ENCODE measurements at regions not wholly inside any gene's neighbourhood (a gene's known extent, or its start where the extent isn't known, plus 50 kb on each side); places are given as distances from the start of the nearest gene placed in this dataset.

- TF ChIP-seq HEY1 (CRISPR knock-in tag; IDR thresholded peaks at IDR 0.05; ENCODE audit: borderline replicate concordance) (no peak), ZNF79 (CRISPR knock-in tag; IDR thresholded peaks at IDR 0.05; ENCODE audit: low read depth) (no peak), DNMT1 (IDR thresholded peaks at IDR 0.05) (no peak), ZNF77 (CRISPR knock-in tag; IDR thresholded peaks at IDR 0.05) (no peak)
These were observed 321.7 kb upstream of the ZC3H15 start (continued) for GRCh38 chr2:186164325-186164724.

GRCh38 chr2:186170693-186171092 lies 315.4 kb upstream of the ZC3H15 start:
- intact Hi-C loops (cut with micrococcal nuclease) = no loop called here
- Histone ChIP-seq H3K9me1 (ENCODE audit: control insufficient read depth, insufficient read depth, low read length) (no peaks in the 10 kb centered on the region), H4K20me1 (replicated peaks; ENCODE audit: control insufficient read depth, insufficient read depth, low read length) (no peaks in the 10 kb centered on the region), H2AFZ (ENCODE audit: low read depth, low read length) (no peak overlapping the region), H3K36me3 (ENCODE audit: control insufficient read depth, insufficient read depth, low read length) (no peaks in the 10 kb centered on the region), H3K4me1 (replicated peaks in 1 of 2; ENCODE audit: control insufficient read depth in 2 of 2, insufficient read depth in 2 of 2, low read length in 2 of 2) (no peaks in the 10 kb centered on the region), H3K9me3 (replicated peaks; ENCODE audit: control insufficient read depth, insufficient read depth, low read depth, low read length) (no peaks in the 10 kb centered on the region), H3K79me2 (ENCODE audit: control insufficient read depth, insufficient read depth, low read length) (no peaks in the 10 kb centered on the region), H3K27me3 (ENCODE audit: control insufficient read depth in 2 of 2, insufficient read depth in 2 of 2, low read length in 2 of 2) (no peaks in the 10 kb centered on the region), H3K4me2 (ENCODE audit: insufficient read depth, low read length) (no peak overlapping the region), H3K27ac (ENCODE audit: extremely low read depth, low read depth, low read length) (no peak overlapping the region), H3K9ac (ENCODE audit: insufficient read depth in 1 of 2, low read depth in 2 of 2, low read length in 2 of 2) (no peak overlapping the region), H3K4me3 (no peak overlapping the region)
- ATAC-seq (no peak), FAIRE-seq (no peak), DNase-seq (ENCODE audit: extremely low read depth in 1 of 4, low spot score in 3 of 4) (no peak)
- in situ Hi-C loops (cut with MboI) = no loop called here
- CTCF ChIA-PET (ENCODE audit: low intra/inter-chr PET ratio) = no interaction called here
- BruUV-seq (replicated peaks) = no TSS peak
- POLR2A ChIA-PET = no interaction called here
- 0% methylated on average over 1 of the region's 1 CpG for WGBS (ENCODE audit: insufficient coverage, low coverage, missing lambda C conversion rate)
- TF ChIP-seq NFE2L1 (tag; IDR thresholded peaks at IDR 0.05; ENCODE audit: borderline replicate concordance, low read depth) (no peak), CHD7 (IDR thresholded peaks at IDR 0.05; ENCODE audit: low read depth, low read length) (no peak), ZNF518B (CRISPR knock-in tag; IDR thresholded peaks at IDR 0.05) (no peak)
